ENCODE measurements at regions not wholly inside any gene's neighbourhood (a gene's known extent, or its start where the extent isn't known, plus 50 kb on each side); places are given as distances from the start of the nearest gene placed in this dataset.

DNA sequence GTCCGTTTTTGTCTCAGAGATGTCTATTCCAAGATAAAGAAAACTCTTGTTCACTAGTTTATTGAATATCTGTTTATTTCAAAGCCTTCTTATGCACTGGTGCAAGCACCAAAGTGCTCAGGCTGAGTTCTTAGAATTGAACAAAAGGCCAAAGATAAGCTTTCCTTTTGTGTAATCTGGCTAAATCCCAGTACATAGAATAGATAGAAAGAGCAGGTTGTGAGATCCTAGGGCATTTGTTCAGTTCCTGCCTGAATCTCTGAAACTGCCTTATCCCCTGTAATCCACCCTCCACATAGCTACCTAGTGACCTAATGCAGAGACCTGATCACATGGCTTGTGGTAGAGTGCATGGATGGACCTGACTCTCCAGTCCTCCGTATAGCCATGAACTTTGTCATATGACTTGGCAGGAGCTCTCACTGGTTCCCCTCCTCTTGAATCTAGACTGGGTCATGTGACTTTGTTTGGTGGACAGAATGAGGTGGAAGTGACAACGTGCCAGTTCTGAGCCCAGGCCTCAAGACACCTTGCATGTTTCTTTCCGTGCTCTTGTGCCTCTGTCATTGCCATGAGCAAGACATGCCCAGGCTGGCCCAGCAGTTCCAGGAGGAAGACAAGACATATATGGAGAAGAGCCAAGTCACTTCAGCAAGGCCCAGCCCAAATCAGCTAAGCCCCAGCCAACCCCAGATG lies 139.3 kb upstream of the SHB start:
- ChIA-PET POLR2A (no interaction called here), CTCF (no interaction called here)
- Histone ChIP-seq H3K36me3 (ENCODE audit: insufficient read depth, low read length) (no peaks in the 10 kb centered on the region), H3K27me3 (ENCODE audit: control insufficient read depth in 1 of 2, insufficient read depth in 2 of 2, low read length in 2 of 2) (no peaks in the 10 kb centered on the region), H3K27ac (ENCODE audit: low read depth in 1 of 2, low read length in 2 of 2) (no peak overlapping the region), H3K9me3 (ENCODE audit: control insufficient read depth in 1 of 2, insufficient read depth in 1 of 2, low read length in 2 of 2) (no peaks in the 10 kb centered on the region), H3K4me1 (ENCODE audit: insufficient read depth, low read length) (no peaks in the 10 kb centered on the region), H3K4me3 (ENCODE audit: low read length) (no peak overlapping the region)
- Mint-ChIP-seq H3K4me3 (no peak overlapping the region), H3K27ac (no peak overlapping the region), H3K4me1 (ENCODE audit: low read depth) (peaks cover 4% of the 10 kb centered on the region), H3K9me3 (no peaks in the 10 kb centered on the region), H3K36me3 (ENCODE audit: low read depth) (no peaks in the 10 kb centered on the region), H3K27me3 (no peaks in the 10 kb centered on the region)
- DNase-seq (no peak), ATAC-seq (ENCODE audit: poor library complexity) (no peak)
- TF ChIP-seq, protein P1, sequence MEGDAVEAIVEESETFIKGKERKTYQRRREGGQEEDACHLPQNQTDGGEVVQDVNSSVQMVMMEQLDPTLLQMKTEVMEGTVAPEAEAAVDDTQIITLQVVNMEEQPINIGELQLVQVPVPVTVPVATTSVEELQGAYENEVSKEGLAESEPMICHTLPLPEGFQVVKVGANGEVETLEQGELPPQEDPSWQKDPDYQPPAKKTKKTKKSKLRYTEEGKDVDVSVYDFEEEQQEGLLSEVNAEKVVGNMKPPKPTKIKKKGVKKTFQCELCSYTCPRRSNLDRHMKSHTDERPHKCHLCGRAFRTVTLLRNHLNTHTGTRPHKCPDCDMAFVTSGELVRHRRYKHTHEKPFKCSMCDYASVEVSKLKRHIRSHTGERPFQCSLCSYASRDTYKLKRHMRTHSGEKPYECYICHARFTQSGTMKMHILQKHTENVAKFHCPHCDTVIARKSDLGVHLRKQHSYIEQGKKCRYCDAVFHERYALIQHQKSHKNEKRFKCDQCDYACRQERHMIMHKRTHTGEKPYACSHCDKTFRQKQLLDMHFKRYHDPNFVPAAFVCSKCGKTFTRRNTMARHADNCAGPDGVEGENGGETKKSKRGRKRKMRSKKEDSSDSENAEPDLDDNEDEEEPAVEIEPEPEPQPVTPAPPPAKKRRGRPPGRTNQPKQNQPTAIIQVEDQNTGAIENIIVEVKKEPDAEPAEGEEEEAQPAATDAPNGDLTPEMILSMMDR (IDR thresholded peaks at IDR 0.05), result no peak
- intact Hi-C loops (cut with DNase I, micrococcal nuclease), result no loop called here

DNA sequence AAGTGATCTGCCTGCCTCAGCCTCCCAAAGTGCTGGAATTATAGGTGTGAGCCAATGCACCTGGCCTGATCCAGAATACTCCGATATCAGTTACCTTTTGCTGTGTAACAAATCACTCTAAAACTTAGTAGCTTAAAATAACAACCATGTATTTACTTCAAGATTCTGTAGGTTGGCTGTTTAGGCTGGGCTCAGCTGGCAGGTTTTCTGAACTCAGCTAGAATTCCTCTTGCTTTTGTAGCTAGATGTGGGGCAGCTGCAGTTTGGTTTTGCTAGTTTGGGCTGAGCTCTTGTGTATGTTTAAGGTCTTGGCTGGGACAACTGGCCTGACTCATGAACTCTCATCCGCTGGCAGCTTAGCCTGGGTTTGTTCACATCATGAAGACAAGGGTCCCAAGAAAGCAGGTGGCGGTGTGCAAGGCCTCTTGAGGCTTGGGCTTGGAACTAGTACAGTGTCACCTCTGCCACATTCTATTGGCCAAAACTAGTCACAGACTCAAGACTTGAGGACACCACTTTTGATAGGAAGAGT lies 138.3 kb upstream of the SHB start:
- Histone ChIP-seq H3K9me3 (ENCODE audit: control insufficient read depth in 1 of 2, insufficient read depth in 1 of 2, low read length in 2 of 2) (no peaks in the 10 kb centered on the region), H3K27ac (ENCODE audit: low read depth in 1 of 2, low read length in 2 of 2) (no peak overlapping the region), H3K27me3 (ENCODE audit: control insufficient read depth in 1 of 2, insufficient read depth in 2 of 2, low read length in 2 of 2) (no peaks in the 10 kb centered on the region), H3K4me1 (ENCODE audit: insufficient read depth, low read length) (no peaks in the 10 kb centered on the region), H3K36me3 (ENCODE audit: insufficient read depth, low read length) (no peaks in the 10 kb centered on the region), H3K4me3 (ENCODE audit: low read length) (no peak overlapping the region)
- Mint-ChIP-seq H3K27me3 (no peaks in the 10 kb centered on the region), H3K9me3 (no peaks in the 10 kb centered on the region), H3K36me3 (ENCODE audit: low read depth) (no peaks in the 10 kb centered on the region), H3K4me3 (no peak overlapping the region), H3K27ac (no peak overlapping the region), H3K4me1 (ENCODE audit: low read depth) (peaks cover 4% of the 10 kb centered on the region)
- ChIA-PET POLR2A (no interaction called here), CTCF (interaction anchor here (1.2 kb wide), 1 partner anchor 9 kb away, joined by 4 read pairs; no protein-coding TSS in a partner anchor)
- no peak for ATAC-seq (ENCODE audit: poor library complexity)
- no peak for DNase-seq
- TF ChIP-seq, protein P1 (IDR thresholded peaks at IDR 0.05), result no peak
- intact Hi-C loops (cut with DNase I, micrococcal nuclease), result no loop called here

DNA sequence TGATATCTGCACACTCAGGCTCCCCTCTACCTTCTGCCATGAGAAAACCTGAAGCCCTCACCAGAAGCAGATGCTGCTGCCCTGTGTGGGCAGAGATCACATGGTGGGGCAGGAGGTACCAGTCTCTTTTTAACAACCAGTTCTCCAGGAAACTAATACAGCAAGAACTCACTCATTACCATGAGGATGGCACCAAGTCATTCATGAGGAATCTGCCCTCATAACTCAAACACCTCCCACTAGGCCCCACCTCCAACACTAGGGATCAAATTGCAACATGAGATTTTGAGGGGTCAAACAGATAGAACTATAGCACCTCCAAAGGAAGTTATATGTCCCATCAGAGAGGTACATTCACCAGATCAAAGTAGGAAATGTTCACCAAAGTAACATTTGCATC lies 136.3 kb upstream of the SHB start:
- H3K27ac Mint-ChIP-seq, result no peak overlapping the region
- no peaks in the 10 kb centered on the region for H3K36me3 Mint-ChIP-seq (ENCODE audit: low read depth)
- intact Hi-C loops (cut with DNase I, micrococcal nuclease), result no loop called here
- DNase-seq (no peak), ATAC-seq (ENCODE audit: poor library complexity) (no peak)
- Histone ChIP-seq H3K4me3 (ENCODE audit: low read length) (no peak overlapping the region), H3K36me3 (ENCODE audit: insufficient read depth, low read length) (no peaks in the 10 kb centered on the region), H3K27ac (ENCODE audit: low read depth in 1 of 2, low read length in 2 of 2) (no peak overlapping the region), H3K4me1 (ENCODE audit: insufficient read depth, low read length) (no peaks in the 10 kb centered on the region), H3K9me3 (ENCODE audit: control insufficient read depth in 1 of 2, insufficient read depth in 1 of 2, low read length in 2 of 2) (no peaks in the 10 kb centered on the region), H3K27me3 (ENCODE audit: control insufficient read depth in 1 of 2, insufficient read depth in 2 of 2, low read length in 2 of 2) (no peaks in the 10 kb centered on the region)
- no peak overlapping the region for H3K4me3 Mint-ChIP-seq
- ChIA-PET CTCF (no interaction called here), POLR2A (no interaction called here)
- H3K4me1 Mint-ChIP-seq (ENCODE audit: low read depth), result peaks cover 4% of the 10 kb centered on the region
- H3K27me3 Mint-ChIP-seq, result no peaks in the 10 kb centered on the region
- TF ChIP-seq, protein P1 (IDR thresholded peaks at IDR 0.05), result no peak
- H3K9me3 Mint-ChIP-seq, result no peaks in the 10 kb centered on the region
